NT2/D1 (cell line): ENCODE measurements at regions not wholly inside any gene's neighbourhood (a gene's known extent, or its start where the extent isn't known, plus 50 kb on each side); places are given as distances from the start of the nearest gene placed in this dataset.

Source experiments
- DNase-seq: peaks from one replicate; pipeline ENCODE4 v3.0.0-alpha.2; 2011; ENCODE audit warnings: low read depth, low spot score
- H3K27me3 ChIP-seq: 2 replicates; pipeline ENCODE4 v1.6.0; 2011; ENCODE audit warnings: mild to moderate bottlenecking; ENCODE audit not compliant: insufficient read length, insufficient read depth
- H3K36me3 ChIP-seq: 2 replicates; pipeline ENCODE4 v1.6.1; 2011; ENCODE audit warnings: mild to moderate bottlenecking, low read length, mixed read lengths; ENCODE audit not compliant: insufficient read depth, insufficient read length
- H3K4me1 ChIP-seq: 2 replicates; pipeline ENCODE4 v1.5.1; 2011; ENCODE audit not compliant: insufficient read depth, insufficient read length
- H3K4me3 ChIP-seq: 2 replicates; pipeline ENCODE4 v1.5.1; 2011; ENCODE audit warnings: low read depth; ENCODE audit not compliant: insufficient read length
- H3K9ac ChIP-seq: 2 replicates; pipeline ENCODE4 v1.6.0; 2011; ENCODE audit warnings: low read depth; ENCODE audit not compliant: insufficient read length
- H3K9me3 ChIP-seq: 2 replicates; pipeline ENCODE4 v1.5.1; 2011; ENCODE audit warnings: mild to moderate bottlenecking, low read length; ENCODE audit not compliant: insufficient read depth
- SUZ12 ChIP-seq: IDR thresholded peaks from 2 replicates; pipeline ENCODE4 v1.6.1; 2011; ENCODE audit not compliant: insufficient read length, insufficient read depth; ENCODE audit errors: extremely low read depth
- YY1 ChIP-seq: IDR thresholded peaks from 2 replicates; pipeline ENCODE4 v1.6.1; 2011; ENCODE audit not compliant: insufficient read length, insufficient read depth
- ZNF274 ChIP-seq: IDR thresholded peaks from 2 replicates; pipeline ENCODE4 v1.6.1; 2011; ENCODE audit warnings: mild to moderate bottlenecking, low read depth, low read length

- no peaks in the 10 kb centered on the region for H3K9me3 ChIP-seq
- H3K9ac ChIP-seq: no peak overlapping the region
- H3K36me3 ChIP-seq: no peaks in the 10 kb centered on the region
- TF ChIP-seq SUZ12 (no peak), YY1 (no peak), ZNF274 (no peak)
- no peak for DNase-seq
- no peak overlapping the region for H3K4me3 ChIP-seq
- H3K4me1 ChIP-seq: no peaks in the 10 kb centered on the region
- no peaks in the 10 kb centered on the region for H3K27me3 ChIP-seq
These were observed 598.3 kb upstream of the ZNF385D start for GRCh38 chr3:22349215-22349851.

DNA sequence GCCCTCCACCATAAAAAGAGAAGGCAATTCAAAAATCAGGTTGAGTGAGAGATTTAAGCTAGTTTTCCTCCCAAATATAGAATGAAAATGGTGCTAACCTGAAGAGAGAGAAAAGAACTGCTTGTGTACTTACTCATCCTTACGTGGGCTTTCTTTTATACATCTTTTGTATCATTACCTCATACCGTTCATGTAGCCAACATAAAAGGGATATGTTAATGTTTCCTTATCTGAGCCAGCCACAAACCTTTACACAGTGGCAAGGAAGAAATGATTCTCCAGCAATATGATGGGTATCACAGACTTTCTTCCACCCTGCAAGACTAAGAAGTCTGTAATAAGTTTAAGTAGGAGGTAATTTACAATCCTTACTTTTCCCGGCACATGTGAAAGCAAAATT lies 600.8 kb upstream of the ZNF385D start:
- no peaks in the 10 kb centered on the region for H3K4me1 ChIP-seq
- H3K27me3 ChIP-seq: no peaks in the 10 kb centered on the region
- no peak overlapping the region for H3K4me3 ChIP-seq
- H3K9ac ChIP-seq: no peak overlapping the region
- TF ChIP-seq YY1 (no peak), ZNF274 (no peak), SUZ12 (no peak)
- DNase-seq: no peak
- H3K9me3 ChIP-seq: no peaks in the 10 kb centered on the region
- H3K36me3 ChIP-seq: no peaks in the 10 kb centered on the region

DNA sequence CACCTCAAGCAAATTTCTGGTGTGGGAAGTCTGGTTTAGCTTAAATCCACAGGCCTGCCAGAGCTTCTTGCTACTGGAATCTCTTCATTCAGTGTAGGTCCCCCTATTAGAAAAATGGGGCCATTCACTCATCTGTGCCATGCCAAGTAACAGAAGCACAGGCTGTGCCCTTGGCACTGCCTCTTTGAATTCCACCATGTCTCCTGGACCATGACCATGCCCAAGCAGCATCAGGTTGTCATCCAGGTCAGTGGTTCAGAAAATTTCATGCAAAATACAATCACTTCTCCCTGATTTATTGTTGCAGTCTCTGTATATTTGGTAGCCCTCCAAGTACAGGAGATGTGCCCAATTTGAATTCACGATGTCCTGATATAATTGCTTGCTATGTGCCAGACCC lies 602.1 kb upstream of the ZNF385D start:
- H3K9ac ChIP-seq: no peak overlapping the region
- no peak overlapping the region for H3K4me3 ChIP-seq
- no peaks in the 10 kb centered on the region for H3K4me1 ChIP-seq
- no peaks in the 10 kb centered on the region for H3K27me3 ChIP-seq
- no peaks in the 10 kb centered on the region for H3K36me3 ChIP-seq
- H3K9me3 ChIP-seq: no peaks in the 10 kb centered on the region
- DNase-seq: no peak
- no peak for TF ChIP-seq YY1
- TF ChIP-seq ZNF274: no peak
- TF ChIP-seq SUZ12: no peak

DNA sequence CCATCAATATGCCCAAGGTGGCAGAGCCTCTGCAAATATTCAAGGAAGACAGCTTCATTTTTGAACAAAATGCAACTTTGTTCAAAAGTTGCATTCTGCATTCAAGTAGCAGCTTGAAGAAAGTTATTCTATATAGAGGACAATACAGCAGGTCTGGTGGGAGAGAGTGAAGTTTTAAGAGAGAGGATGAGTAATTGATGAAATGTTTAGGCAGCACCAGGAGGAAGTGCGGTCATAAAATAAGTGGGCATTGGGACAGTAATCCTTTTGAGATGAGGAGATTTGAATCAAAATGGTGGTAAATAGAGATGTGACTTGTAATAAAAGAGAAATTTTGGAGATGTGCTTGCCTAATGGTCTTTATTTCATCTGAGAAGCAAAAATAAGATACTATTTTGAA lies 607.3 kb upstream of the ZNF385D start:
- no peaks in the 10 kb centered on the region for H3K9me3 ChIP-seq
- DNase-seq: no peak
- no peak overlapping the region for H3K9ac ChIP-seq
- H3K36me3 ChIP-seq: no peaks in the 10 kb centered on the region
- no peak overlapping the region for H3K4me3 ChIP-seq
- no peak for TF ChIP-seq YY1
- no peak for TF ChIP-seq ZNF274
- TF ChIP-seq SUZ12: no peak
- H3K27me3 ChIP-seq: no peaks in the 10 kb centered on the region
- no peaks in the 10 kb centered on the region for H3K4me1 ChIP-seq

DNA sequence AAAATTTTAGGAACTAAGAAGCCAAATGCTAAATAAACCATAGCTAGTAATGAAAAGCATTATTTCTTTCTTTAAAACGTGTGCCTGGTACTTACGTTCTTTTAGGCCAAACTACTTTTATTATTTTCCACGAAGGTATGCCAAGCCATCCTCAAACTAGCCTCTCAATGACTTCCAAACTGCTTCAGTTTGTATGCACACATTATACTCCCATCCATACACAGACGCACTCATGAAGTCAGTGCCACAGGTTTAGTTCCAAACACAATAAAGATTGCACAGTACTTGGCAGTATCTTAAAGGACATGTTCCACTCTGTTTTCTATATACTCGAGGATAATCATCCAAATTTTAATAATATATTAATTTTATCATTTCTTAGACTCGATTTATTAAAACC lies 609.2 kb upstream of the ZNF385D start:
- TF ChIP-seq SUZ12: no peak
- H3K4me1 ChIP-seq: no peaks in the 10 kb centered on the region
- H3K27me3 ChIP-seq: no peaks in the 10 kb centered on the region
- no peak overlapping the region for H3K9ac ChIP-seq
- H3K36me3 ChIP-seq: no peaks in the 10 kb centered on the region
- DNase-seq: no peak
- H3K9me3 ChIP-seq: no peaks in the 10 kb centered on the region
- H3K4me3 ChIP-seq: no peak overlapping the region

DNA sequence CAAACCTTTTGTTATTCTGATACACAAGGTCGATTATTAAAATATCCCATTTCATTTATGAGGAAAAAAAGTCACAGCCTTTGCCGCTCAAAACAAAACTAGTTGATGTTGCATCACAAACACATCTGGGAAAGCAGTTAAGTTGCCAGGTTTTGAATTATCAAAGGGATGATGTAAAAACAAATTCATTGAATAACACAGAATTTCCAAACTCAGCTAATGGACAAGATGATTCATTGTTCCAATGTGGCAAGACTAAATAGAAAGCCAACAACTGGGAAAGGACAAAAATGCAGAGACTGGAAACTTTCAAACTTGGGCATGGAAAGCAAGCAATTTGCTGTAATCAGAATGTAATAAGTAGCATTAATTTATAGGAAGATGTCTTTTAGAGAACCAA lies 610.0 kb upstream of the ZNF385D start:
- Histone ChIP-seq H3K9ac (no peak overlapping the region), H3K4me1 (no peaks in the 10 kb centered on the region), H3K27me3 (no peaks in the 10 kb centered on the region), H3K9me3 (no peaks in the 10 kb centered on the region), H3K36me3 (no peaks in the 10 kb centered on the region), H3K4me3 (no peak overlapping the region)
- DNase-seq: no peak
- TF ChIP-seq YY1: no peak
- TF ChIP-seq SUZ12: no peak
- no peak for TF ChIP-seq ZNF274

DNA sequence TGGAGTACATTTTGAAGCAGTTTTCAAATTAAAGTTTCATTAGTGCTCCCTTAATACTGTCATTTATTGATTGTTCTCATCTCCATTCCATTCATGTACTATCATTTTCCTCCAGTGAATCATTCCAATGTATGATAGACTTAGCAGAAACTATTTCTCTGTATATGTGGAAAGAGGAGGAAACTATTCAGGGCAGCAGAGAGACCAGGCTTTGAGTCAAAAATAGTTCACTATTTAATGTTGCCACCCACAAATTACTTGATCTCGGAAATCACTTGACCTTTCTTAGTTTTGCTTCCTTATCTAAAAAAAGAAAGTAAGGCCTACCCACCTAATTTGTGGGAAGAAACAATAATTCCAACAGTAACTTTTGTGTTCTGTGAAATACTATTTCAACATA lies 610.5 kb upstream of the ZNF385D start:
- no peaks in the 10 kb centered on the region for H3K36me3 ChIP-seq
- H3K4me1 ChIP-seq: no peaks in the 10 kb centered on the region
- no peaks in the 10 kb centered on the region for H3K27me3 ChIP-seq
- TF ChIP-seq ZNF274 (no peak), YY1 (no peak)
- H3K9me3 ChIP-seq: no peaks in the 10 kb centered on the region
- DNase-seq: no peak
- H3K9ac ChIP-seq: no peak overlapping the region
- H3K4me3 ChIP-seq: no peak overlapping the region

GRCh38 chr3:22364851-22365250 lies 613.8 kb upstream of the ZNF385D start:
- Histone ChIP-seq H3K4me3 (no peak overlapping the region), H3K4me1 (no peaks in the 10 kb centered on the region), H3K27me3 (no peaks in the 10 kb centered on the region), H3K36me3 (no peaks in the 10 kb centered on the region), H3K9me3 (no peaks in the 10 kb centered on the region), H3K9ac (no peak overlapping the region)
- TF ChIP-seq YY1 (no peak), SUZ12 (no peak), ZNF274 (no peak)
- DNase-seq: no peak
